ENCODE measurements at regions not wholly inside any gene's neighbourhood (a gene's known extent, or its start where the extent isn't known, plus 50 kb on each side); places are given as distances from the start of the nearest gene placed in this dataset.

- no peak for TF ChIP-seq CTCF (IDR thresholded peaks at IDR 0.05; ENCODE audit: insufficient read depth, low read length, poor library complexity, severe bottlenecking)
- no peak for TF ChIP-seq EZH2phosphoT487 (conservative IDR thresholded peaks at IDR 0.05; ENCODE audit: low read length)
These were observed 101.7 kb downstream of the TMEM100 start for GRCh38 chr17:55620945-55621344.

All from SU-DHL-6 (cell line).